ENCODE measurements at regions not wholly inside any gene's neighbourhood (a gene's known extent, or its start where the extent isn't known, plus 50 kb on each side); places are given as distances from the start of the nearest gene placed in this dataset.

- peaks cover 8% of the 10 kb centered on the region for H3K36me3 Mint-ChIP-seq
- ChIA-PET POLR2A (no interaction called here), CTCF (no interaction called here)
- ATAC-seq (no peak), DNase-seq (ENCODE audit: low spot score) (no peak)
- no peak overlapping the region for H3K27ac Mint-ChIP-seq
- TF ChIP-seq NR3C1 (CRISPR knock-in tag; conservative IDR thresholded peaks at IDR 0.05; ENCODE audit: low read depth) (no peak), ATF1 (CRISPR knock-in tag; IDR thresholded peaks at IDR 0.05) (no peak), ZNF512 (CRISPR knock-in tag; IDR thresholded peaks at IDR 0.05; ENCODE audit: borderline replicate concordance) (no peak), IRF1 (CRISPR knock-in tag; IDR thresholded peaks at IDR 0.05) (no peak), ZNF138 (CRISPR knock-in tag; conservative IDR thresholded peaks at IDR 0.05) (no peak), GTF2I (CRISPR knock-in tag; conservative IDR thresholded peaks at IDR 0.05) (no peak), TP53 (CRISPR knock-in tag; IDR thresholded peaks at IDR 0.05) (no peak), FOXK1 (CRISPR knock-in tag; IDR thresholded peaks at IDR 0.05) (no peak), TCF7 (CRISPR knock-in tag; IDR thresholded peaks at IDR 0.05; ENCODE audit: low read depth) (no peak), NFE2L1 (CRISPR knock-in tag; IDR thresholded peaks at IDR 0.05) (no peak), E2F4 (CRISPR knock-in tag; IDR thresholded peaks at IDR 0.05; ENCODE audit: borderline replicate concordance, low read depth) (no peak), NR2C2 (CRISPR knock-in tag; IDR thresholded peaks at IDR 0.05) (no peak), SMAD4 (CRISPR knock-in tag; IDR thresholded peaks at IDR 0.05) (no peak), TEAD1 (CRISPR knock-in tag; IDR thresholded peaks at IDR 0.05) (no peak)
- H3K4me1 Mint-ChIP-seq, result peaks cover 43% of the 10 kb centered on the region
- no peak overlapping the region for H3K4me3 Mint-ChIP-seq
- H3K27me3 Mint-ChIP-seq (ENCODE audit: low read depth), result no peaks in the 10 kb centered on the region
- H3K9me3 Mint-ChIP-seq, result peaks cover 15% of the 10 kb centered on the region
These were observed 439.4 kb downstream of the RAPGEF2 start for GRCh38 chr4:159542296-159542695.

GRCh38 chr4:159543831-159544230 is 441.0 kb downstream of the RAPGEF2 start:
- peaks cover 6% of the 10 kb centered on the region; the same call in 1 of the 2 replicates for H3K9me3 Mint-ChIP-seq
- H3K27ac Mint-ChIP-seq, result no peak overlapping the region
- H3K27me3 Mint-ChIP-seq (ENCODE audit: low read depth), result no peaks in the 10 kb centered on the region
- DNase-seq (ENCODE audit: low spot score), result no peak
- H3K36me3 Mint-ChIP-seq, result no peaks in the 10 kb centered on the region
- H3K4me3 Mint-ChIP-seq, result no peak overlapping the region
- peaks cover 43% of the 10 kb centered on the region for H3K4me1 Mint-ChIP-seq
- no peak for ATAC-seq
- POLR2A ChIA-PET, result no interaction called here
- CTCF ChIA-PET, result no interaction called here
- TF ChIP-seq ZNF121 (CRISPR knock-in tag; IDR thresholded peaks at IDR 0.05) (no peak), NR1H2 (CRISPR knock-in tag; IDR thresholded peaks at IDR 0.05) (no peak), USF1 (CRISPR knock-in tag; IDR thresholded peaks at IDR 0.05) (no peak), USF2 (CRISPR knock-in tag; IDR thresholded peaks at IDR 0.05) (no peak), CTCF (IDR thresholded peaks at IDR 0.05) (no peak), KAT7 (CRISPR knock-in tag; IDR thresholded peaks at IDR 0.05; ENCODE audit: borderline replicate concordance) (no peak), ELF4 (CRISPR knock-in tag; IDR thresholded peaks at IDR 0.05; ENCODE audit: low read depth) (no peak), AFF4 (CRISPR knock-in tag; IDR thresholded peaks at IDR 0.05; ENCODE audit: borderline replicate concordance) (no peak), ATF2 (CRISPR knock-in tag; IDR thresholded peaks at IDR 0.05; ENCODE audit: borderline replicate concordance, low read depth) (no peak), FOXP1 (CRISPR knock-in tag; IDR thresholded peaks at IDR 0.05; ENCODE audit: borderline replicate concordance) (no peak)

Measured in WTC11 (cell line).